Hematopoietic multipotent progenitor cell treated with erythropoietin and hydrocortisone succinate and interleukin-3 and kit ligand, for 6 days (in vitro differentiated cells): ENCODE measurements at regions not wholly inside any gene's neighbourhood (a gene's known extent, or its start where the extent isn't known, plus 50 kb on each side); places are given as distances from the start of the nearest gene placed in this dataset.
"Not testable (repeated sequence)": the region's sequence is repeated elsewhere in the genome, so short reads cannot be mapped to it uniquely, and the experiment has no call there.

Experiments
- DNase-seq: peaks from one replicate; pipeline ENCODE4 v3.0.0-alpha.2; 2015

DNA sequence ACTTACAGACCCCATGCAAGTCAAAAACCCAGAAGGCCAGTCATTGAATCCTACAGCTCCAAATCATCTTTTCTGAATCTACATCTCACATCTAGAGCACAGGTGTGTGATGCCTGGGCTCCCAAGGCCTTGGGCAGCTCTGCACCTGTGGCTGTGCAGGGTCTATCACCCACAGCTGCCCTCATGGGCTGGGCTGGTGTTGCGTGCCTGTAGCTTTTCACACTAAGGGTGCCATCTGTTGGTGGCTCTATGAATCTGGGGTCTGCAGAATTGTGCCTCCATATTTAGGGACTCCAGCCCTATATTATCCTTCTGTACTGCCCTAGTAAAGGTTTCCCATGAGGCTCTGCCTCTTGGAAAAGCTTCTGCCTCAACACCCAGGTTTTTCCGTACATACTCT, 407.6 kb downstream of the TUBA3C start:
- DNase-seq, result not testable (repeated sequence)

DNA sequence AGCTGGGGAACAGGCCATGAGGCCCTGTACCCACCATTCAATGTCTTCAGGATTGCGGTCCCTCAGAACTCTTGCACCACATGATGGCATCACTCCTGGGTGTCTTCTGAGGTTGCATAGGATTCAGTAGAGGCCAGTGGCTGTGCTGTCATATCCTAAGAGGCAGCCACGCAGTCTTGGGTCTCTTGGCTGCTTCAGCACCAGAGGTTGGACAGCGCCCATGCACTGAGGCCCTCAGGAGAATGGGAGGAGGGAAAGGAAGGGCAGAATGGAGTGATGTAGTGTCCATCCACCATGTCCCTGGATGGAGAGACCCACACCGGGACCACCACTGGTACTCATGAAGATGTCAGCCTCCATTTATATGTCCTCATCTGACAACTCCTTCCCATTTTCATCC, 439.9 kb downstream of the TUBA3C start:
- peak; percentile 1 for DNase-seq

DNA sequence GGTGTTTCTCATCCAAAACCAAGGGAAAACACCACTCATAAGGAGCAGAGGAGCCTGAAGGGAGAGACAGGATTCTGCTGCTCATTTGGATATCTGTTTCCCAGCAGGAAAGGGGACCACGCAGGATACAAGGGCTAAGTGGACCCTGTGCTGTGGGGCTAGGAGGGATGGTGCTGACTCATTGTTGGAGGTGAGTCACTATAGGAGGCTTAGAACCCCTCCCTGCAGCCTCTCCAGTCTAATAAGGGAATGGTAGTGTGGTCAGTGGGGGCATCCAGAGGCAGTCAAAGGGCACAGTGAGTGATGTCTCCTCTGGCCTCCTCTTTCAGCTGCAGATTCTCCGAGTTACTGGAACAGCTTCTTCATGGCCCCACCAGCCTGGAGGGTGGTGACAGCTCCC, 442.3 kb downstream of the TUBA3C start:
- DNase-seq, result no peak

DNA sequence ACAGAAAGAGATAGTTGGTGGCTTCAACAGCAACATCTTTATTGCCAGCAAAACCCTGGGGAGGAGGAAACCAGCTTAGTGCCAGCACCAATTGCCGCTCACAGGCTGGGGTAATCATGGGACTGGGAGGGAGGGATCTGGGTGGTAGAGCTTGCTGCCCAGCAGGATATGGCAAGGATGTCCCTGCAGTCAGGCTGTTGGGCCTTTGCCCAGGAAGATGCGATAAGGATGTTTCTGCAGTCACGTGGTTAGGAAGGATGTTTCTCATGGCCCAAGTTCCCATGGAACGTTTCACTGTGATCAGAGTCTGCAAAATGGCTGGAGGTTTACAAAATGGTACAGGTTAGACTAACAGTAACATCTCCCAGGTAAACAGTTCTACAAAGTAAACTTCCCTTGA, 443.5 kb downstream of the TUBA3C start:
- not testable (repeated sequence) for DNase-seq

DNA sequence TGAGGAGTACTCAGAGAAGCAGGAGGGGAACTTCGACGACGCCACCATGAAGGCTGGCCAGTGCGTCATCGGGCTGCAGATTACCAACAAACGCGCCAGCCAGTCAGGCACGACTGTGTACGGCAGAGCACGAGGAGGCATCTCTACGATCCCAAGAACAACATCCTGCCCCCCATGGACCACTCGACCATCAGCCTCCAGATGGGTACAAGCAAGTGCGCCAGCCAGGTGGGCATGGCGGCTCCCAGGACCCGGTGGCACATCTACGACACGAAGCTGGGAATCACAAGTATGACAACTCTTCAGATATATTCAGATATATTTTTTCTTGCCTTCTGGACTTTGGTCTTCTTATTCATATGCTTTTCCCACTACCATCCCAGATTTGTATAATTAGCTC, 454.5 kb downstream of the TUBA3C start:
- not testable (repeated sequence) for DNase-seq

DNA sequence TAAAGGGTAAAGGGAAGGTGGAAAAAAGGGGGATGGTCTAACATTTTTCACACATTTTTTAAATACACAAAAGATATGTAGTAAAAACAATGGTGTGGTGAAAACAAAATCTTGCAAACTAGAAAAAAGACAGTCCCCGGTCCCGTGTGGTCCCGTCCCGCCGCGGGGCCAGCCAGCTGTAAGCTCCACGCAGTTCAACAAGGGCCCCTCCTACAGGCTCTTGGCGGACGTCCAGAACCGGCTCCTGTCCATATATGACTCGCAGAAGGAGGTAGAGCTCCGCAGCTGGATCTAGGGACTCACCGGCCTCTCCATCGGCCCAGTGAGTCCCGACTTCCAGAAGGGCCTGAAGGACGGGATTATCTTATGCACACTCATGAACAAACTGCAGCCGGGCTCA, 455.1 kb downstream of the TUBA3C start:
- not testable (repeated sequence) for DNase-seq

DNA sequence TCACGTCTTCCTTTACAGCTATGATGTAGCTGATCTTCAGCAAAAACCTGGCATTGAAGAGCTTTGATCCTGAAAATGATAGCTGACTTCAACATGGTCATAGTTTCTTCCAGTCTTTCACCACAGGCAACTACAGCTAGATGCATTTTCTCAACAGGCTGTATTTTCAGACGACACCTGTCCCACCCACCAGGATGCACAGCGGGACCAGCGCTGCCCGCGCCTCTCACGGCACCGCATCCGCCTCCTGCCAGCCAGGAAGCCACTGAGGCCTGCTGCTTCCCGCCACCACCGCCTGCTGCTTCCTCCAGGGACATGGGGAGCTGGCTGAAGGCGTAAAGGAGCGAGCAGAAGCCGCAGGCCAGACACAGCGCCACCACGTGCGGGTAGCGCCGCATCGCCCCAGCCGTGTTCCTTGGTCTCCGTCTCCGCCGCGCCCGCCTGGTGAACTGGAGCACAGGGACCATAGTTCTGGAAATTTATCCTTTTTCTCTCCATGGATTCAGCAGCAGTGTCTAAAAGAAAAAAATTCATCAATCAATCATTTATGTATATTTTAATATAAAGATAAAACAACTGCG, 456.3 kb downstream of the TUBA3C start:
- DNase-seq, result not testable (repeated sequence)

DNA sequence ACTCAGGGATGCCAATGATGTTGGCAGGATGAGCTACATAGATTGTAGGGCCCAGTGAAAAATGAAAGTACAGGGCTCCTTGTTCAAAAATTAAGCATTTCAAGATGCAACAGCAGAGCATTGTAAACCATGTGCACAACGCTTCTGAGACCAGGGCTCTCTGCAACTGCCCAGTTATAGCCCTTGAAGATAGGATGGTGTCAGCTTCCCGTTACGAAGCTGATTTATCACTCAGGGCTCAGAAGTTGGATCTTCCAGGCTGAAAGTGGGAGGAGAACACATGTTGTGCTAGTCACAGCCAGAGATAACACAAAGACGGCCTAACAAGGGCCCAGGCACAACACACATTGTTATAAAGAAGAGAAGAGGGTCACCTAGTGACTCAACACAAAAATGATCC, 466.7 kb downstream of the TUBA3C start:
- DNase-seq, result no peak

DNA sequence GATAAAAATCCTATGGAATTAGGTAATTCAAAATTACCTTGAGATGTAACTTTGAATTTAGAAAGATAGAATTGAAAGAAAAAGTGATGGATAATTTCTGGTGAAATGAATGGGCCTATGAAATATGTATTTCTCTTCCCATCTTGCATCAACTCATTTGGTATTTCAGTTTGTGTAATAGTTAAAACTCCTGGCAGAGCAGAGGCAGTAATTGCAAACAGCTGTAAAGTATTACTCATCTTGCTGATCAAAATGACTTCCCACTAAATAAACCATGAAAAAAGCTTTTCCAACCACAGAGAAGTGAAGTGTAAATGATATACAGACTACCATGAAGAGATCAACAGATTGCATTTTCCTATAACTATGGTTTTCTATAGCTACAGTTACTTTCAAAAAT, 471.0 kb downstream of the TUBA3C start:
- DNase-seq, result not testable (repeated sequence)

DNA sequence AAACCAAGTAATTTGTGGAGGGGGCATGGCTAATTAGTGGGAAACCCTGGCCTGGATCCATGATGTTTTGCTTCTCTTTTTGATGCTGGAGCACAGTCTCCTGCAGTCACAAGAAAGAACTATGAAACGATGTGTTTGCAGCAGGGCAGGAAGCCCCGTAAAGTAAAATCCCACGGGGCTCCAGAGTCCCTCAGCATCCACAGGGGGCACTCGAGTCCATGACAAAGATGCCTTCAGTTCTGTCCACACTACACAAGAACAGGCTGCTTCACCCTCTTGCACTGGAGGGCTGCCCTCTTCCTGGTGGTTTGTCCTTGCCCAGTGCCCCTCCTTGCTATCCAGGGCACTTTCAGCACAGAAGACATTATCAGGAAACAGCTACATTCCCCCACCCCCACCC, 475.1 kb downstream of the TUBA3C start:
- not testable (repeated sequence) for DNase-seq

DNA sequence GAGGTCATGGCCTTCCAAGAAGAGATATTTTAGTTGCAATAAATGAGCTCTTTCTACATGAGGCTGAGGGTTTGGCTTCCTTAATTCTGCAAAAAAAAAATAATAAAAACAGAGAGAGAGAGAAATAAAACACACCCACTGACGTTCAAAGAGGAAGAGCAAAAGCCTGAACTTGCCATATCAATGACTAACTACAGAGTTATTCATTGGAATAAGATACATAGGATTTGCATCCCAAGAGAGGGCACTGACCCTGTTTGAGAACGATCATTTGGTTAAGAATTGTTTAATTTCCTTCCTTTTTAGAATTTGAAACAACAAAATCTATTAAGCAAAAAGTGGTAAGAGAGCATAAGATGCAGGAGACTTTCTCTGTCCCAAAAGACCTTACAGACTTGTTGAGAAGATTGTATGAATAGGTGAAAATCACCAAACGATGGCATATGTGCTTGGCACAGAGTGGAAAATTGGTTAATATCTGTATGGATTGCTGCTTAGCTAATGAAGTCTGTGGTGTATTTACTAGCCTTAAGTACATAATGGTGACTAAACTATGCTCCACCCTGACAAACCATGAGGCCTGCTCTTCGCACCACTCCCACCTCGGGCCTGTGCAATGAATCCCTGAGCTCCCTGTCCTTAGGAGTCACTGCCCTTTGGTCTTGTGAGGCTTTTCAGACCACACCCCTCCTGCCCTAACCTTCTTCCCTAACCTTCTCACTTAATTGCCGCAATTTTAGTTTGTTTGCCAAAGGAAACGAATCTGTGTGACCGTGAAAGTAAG, 479.0 kb downstream of the TUBA3C start:
- DNase-seq, result not testable (repeated sequence)

DNA sequence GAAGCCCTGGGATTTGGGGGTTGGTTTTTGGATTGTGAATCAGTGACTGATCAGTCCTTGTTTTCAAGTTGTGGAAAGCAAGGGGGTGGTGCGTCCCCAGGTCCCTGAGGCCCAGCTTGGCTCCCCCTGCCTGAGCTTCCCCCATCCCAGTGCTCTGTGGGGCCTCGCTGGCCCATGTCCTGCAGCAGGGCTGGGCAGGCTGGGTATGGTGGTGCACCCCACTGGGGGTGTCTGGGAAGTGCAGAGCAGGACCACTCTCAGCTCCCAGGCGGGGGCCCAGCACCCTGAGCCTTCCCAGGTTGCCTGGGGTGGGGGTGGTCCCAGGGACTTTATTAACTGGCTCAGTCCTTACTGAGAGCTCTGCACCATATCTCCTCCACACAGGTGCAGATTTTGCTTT, 483.3 kb downstream of the TUBA3C start:
- not testable (repeated sequence) for DNase-seq

DNA sequence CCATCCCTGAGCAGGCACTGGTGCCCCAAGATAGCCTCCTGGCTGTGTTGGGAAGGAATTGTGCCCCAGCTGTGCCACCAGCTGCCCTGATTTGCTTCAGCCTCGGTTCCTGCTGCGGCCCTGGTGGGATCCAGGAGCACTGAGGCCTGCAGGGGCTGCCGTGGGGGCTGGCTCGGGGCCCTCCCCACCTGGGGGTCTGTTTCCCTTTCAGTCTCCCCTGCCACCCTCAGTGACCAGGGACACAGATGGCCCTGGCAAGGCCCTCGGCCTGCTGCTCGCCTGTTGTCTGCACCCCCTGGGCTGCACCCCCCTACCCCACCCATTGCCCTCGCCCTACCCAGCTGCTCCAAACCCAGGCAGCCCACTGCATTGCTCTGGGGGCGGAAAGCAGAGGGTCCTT, 483.8 kb downstream of the TUBA3C start:
- not testable (repeated sequence) for DNase-seq

DNA sequence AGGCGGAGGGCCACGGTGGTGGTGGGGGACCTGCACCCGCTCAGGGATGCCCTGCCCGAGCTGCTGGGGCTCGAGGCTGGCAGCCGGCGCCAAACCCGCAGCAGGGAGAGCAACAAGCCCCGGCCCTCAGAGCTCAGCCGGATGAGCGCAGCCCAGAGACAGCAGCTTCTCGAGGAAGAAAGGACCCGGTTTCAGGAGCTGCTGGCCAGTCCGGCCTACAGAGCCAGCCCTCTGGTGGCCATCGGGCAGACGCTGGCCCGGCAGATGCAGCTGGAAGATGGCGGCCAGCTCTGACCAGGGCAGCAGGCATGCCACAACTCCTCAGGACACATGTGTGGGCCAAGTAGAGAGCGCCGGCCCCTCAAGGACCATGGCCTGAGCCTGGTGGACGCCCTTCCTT, 484.4 kb downstream of the TUBA3C start:
- not testable (repeated sequence) for DNase-seq

DNA sequence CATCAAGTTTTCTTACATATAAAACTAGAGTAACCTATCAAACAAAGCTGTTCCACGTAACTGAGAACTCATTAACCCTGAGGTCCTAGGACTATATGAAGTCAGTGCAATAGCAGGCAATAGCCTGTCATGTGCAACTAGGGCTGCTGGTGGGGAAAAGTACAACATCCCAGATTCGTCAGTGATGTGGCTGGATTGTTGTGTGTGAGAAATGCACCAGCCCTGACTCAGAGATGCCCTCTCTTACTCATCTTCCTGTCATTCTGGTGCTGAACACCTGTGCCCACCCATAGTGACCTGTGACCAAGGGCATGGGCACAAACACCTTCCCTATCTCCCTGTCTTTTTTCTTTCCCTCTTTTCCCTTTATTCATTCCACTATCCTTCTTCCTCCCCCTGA, 504.2 kb downstream of the TUBA3C start:
- DNase-seq, result not testable (repeated sequence)

DNA sequence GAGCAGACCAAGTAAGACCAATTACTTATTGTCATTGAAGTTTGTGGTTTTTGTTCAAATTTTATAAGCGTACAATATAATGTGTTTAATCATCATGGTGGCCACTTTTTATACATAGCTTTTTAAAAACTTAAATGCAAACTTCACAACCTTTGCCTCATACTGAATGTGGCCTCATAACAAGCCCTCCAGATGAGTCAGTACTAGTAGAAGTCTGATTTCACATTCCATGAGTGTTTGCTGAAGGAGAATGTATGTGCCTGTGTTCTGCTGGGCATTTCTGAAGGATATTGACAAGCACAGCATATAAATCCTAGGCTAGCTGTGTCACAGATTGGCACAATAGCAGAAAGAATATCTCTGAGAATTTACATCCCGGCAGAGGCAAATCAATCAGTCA, 506.4 kb downstream of the TUBA3C start:
- DNase-seq, result not testable (repeated sequence)

DNA sequence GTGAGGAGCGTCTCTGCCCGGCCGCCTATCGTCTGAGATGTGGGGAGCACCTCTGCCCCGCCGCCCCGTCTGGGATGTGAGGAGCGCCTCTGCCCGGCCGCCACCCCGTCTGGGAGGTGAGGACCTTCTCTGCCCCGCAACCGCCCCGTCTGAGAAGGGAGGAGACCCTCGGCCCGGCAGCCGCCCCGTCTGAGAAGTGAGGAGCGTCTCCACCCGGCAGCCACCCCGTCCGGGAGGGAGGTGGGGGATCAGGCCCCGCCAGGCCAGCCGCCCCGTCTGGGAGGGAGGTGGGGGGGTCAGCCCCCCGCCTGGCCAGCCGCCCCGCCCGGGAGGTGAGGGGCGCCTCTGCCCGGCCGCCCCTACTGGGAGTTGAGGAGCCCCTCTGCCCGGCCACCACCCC, 507.8 kb downstream of the TUBA3C start:
- DNase-seq, result not testable (repeated sequence)

DNA sequence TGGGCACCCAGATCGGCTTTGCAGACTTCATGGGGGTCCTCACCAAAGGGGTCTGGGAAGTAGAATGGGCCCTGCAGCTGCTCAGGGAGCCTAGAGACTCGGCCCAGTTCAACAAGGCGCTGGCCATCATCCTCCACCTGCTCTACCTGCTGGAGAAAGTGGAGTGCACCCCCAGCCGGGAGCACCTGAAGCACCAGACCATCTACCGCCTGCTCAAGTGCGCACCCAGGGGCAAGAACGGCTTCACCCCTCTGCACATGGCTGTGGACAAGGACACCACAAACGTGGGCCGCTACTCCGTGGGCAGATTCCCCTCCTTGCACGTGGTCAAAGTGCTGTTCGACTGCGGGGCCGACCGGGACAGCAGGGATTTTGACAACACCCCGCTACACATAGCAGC, 515.0 kb downstream of the TUBA3C start:
- not testable (repeated sequence) for DNase-seq

DNA sequence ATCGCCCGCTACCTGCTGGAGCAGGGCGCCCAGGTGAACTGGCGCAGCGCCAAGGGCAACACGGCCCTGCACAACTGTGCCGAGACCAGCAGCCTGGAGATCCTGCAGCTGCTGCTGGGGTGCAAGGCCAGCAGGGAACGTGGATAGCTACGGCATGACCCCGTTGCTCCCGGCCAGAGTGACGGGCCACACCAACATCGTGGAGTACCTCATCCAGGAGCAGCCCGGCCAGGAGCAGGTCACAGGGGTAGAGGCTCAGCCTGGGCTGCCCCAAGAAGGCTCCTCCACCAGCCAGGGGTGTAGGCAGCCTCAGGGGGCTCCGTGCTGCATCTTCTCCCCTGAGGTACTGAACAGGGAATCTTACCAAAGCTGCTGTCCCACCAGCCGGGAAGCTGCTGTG, 515.9 kb downstream of the TUBA3C start:
- DNase-seq, result not testable (repeated sequence)

DNA sequence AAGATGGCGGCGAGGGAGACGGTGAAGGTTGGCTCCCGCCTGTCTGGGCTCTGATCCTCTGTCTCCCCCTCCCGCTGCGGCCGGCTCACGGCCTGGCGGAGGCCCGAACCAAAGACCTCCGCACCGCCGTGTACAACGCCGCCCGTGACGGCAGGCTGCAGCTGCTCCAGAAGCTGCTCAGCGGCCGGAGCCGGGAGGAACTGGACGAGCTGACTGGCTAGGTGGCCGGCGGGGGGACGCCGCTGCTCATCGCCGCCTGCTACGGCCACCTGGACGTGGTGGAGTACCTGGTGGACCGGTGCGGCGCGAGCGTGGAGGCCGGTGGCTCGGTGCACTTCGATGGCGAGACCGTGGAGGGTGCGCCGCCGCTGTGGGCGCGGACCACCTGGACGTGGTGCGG, 516.5 kb downstream of the TUBA3C start:
- DNase-seq, result not testable (repeated sequence)

DNA sequence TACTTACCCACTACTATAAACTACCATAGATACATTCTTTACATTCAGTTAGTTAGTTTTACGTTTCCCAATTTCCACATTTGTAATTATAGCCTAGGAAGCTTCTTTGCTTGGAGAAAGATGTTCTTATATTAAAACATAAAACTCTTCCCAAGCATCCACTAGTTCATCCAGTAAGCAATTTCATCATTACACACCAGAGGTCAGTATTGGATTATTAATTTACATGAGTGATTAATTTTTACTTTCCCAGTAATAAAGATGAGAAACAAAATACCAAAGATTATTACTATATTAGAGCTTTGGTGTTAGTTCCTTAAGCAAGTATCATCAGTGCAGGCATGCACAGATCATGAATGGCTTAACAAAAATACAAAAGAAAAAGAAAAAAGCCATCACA, 518.4 kb downstream of the TUBA3C start:
- not testable (repeated sequence) for DNase-seq

DNA sequence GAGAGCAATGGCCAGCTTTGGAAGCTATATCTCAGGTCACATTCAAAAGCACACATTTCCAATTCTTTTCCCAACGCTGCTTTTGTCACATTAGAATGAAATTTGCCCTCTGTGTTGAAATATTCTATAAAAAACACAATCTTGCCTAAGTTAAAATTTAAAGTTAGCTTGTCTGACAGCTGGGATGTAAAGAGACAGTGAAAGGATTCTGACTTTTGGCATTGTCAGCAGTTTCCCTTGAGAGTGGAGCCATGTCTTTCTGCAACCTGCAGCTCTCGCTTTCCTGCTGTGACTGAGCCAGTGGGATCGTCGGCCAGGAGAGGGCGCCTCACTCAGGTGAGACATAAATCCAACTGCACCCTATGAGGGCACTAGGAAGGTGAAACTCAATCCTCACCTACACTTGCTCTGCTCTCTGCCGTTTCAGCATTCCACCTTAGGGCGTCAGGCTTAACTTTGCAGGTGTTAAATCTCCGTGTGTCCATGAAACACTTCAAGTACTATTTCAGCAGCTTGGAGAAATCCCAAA, 537.9 kb downstream of the TUBA3C start:
- not testable (repeated sequence) for DNase-seq

DNA sequence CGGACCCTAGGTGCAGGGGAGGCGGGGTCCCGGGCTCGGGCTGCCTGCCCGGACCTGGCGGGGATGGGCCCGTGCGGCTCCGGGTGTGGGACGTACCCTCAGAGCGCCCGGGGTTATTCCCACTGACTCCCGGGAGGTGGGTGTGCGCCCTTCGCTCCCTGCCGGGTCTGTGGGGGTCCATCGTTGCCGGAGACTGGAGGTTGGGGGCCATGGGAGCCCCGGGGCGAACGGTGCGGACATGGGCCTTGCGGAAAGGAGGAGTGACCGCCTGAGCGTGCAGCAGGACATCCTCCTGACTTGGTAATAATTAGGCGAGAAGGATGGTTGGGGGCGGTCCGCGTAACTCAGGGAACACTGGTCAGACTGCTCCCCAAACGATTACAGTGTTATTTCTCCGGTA, 552.7 kb downstream of the TUBA3C start:
- DNase-seq, result not testable (repeated sequence)

DNA sequence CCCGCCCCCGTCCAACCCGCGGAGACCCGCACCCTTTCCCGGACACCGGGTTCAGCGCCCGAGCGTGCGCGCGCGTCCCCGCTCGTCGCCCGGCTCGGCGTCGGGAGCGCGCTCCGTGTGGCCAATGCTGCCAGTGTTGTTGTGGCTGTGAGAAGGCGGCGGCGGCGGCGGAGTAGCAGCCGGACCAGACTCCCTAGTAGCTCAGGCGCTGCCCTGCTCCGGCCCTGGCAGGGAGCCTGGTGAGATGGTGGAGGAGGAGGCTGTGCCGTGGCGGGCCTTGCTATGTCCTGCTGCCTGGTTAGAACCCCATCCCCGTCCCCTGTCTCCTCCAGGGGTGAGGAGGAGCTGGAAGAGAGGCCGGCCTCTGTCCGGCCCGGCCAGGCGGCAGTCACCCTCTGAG, 553.2 kb downstream of the TUBA3C start:
- no peak for DNase-seq
